ENCODE measurements at regions not wholly inside any gene's neighbourhood (a gene's known extent, or its start where the extent isn't known, plus 50 kb on each side); places are given as distances from the start of the nearest gene placed in this dataset.

DNA sequence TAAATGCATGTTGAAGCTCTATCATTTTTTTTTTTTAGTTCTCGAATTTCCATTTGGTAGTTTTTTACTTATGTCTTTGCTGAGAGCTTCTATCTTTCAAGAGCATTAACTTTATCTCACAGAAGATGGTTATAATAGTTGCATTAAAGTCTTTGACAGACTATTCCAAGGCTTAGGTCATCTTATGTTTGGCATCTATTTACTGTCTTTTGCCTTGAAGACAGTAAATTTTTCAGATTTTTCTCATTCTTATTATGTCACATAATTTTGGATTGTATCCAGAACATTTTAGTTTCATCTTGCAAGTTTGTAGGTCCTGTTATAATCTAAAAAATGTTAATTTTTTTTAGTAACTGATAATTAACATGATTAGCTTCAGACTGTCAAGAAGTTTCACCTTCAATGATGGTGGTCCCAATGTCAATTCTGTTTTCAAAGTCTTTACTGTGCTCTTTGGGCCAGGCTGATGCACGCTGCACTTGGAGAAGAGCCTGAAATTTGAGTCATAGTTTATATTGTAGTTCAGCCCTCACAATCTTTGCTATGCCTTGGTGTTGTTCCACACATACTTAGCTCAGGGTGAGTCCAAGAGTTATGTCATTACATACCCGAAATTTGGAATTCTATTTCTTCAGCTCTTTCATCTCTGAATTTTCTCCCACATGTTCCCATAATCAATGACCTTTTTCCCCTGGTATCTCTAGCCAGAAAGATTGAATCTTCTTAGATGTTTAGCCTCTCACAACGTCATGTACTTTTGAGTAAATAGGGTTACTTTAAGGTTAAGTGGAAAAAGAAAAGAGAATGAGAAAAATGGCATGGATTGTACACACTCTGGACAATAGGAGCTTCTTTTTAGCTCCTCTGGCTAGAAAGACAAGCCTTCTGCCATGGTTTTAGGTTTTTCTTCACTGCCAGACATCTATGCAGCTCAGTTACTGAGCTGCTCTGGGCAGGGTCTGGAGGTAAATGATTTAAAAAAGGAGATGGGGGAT, 110.3 kb upstream of the BTBD3 start:
- H3K4me3 ChIP-seq (ENCODE audit: low read depth, low read length), result no peak overlapping the region
- TF ChIP-seq CTCF (IDR thresholded peaks at IDR 0.05; ENCODE audit: insufficient read depth, low read depth, low read length, missing control alignments), result no peak
- DNase-seq (ENCODE audit: low read depth), result no peak

GRCh38 chr20:11808841-11809240, 108.9 kb upstream of the BTBD3 start:
- no peak for DNase-seq (ENCODE audit: low read depth)
- TF ChIP-seq CTCF (IDR thresholded peaks at IDR 0.05; ENCODE audit: insufficient read depth, low read depth, low read length, missing control alignments), result no peak
- no peak overlapping the region for H3K4me3 ChIP-seq (ENCODE audit: low read depth, low read length)

- DNase-seq (ENCODE audit: low read depth), result no peak
- no peak overlapping the region for H3K4me3 ChIP-seq (ENCODE audit: low read depth, low read length)
- no peak for TF ChIP-seq CTCF (IDR thresholded peaks at IDR 0.05; ENCODE audit: insufficient read depth, low read depth, low read length, missing control alignments)
These were observed 107.2 kb upstream of the BTBD3 start for GRCh38 chr20:11810311-11811083.

DNA sequence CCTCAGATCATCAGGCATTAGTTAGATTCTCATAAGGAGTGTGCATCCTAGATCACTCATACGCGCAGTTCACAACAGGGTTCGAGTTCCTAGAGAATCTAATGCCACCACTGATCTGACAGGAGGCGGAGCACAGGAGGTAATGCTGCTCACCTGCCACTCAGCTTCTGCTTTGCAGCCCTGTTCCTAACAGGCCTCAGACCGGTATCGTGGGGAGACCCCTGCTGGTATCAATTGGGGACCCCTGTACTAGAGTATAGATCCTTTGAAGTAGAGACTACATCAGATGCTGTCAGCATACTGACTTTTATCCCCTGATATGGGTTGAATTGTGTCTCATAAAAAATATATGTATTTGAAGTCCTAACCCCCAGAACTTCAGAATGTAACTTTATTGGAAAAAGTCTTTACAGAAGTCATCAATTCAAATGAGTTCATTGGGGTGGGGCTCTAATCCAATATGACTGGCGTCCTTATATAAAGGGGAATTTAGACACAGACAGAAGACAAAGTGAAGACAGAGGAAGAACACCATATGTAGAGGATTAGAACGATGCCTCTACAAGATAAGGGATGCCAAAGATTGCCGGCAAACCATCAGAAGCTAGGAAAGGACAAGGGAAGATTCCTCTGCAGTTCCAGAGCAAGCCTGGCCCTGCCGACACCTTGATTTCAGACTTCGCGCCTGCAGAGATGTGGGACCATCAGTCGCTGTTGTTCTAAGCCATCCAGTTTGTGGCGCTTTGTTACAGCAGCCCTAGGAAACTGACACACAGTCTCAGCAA, 104.4 kb upstream of the BTBD3 start:
- TF ChIP-seq CTCF (IDR thresholded peaks at IDR 0.05; ENCODE audit: insufficient read depth, low read depth, low read length, missing control alignments), result no peak
- no peak for DNase-seq (ENCODE audit: low read depth)
- H3K4me3 ChIP-seq (ENCODE audit: low read depth, low read length), result no peak overlapping the region

DNA sequence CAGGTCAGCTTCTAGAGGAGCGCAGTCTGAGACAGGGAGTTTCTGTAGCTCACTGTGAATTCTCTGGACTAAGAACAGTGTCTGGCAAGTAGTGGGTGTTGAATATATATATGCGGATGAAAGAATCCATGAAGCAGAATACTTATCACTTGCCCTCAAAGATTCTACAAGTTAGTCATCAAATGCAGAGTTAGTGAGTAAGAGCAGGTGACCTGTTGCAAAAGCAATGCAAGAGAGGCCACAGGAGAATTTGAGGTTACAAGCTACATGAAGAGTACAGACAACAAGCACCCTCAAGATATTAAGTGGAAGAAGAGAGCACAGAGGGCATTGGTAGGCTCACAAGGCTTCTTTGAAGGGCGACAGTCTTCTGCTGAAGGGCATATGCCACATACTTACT, 103.4 kb upstream of the BTBD3 start:
- no peak for TF ChIP-seq CTCF (IDR thresholded peaks at IDR 0.05; ENCODE audit: insufficient read depth, low read depth, low read length, missing control alignments)
- no peak overlapping the region for H3K4me3 ChIP-seq (ENCODE audit: low read depth, low read length)
- no peak for DNase-seq (ENCODE audit: low read depth)

DNA sequence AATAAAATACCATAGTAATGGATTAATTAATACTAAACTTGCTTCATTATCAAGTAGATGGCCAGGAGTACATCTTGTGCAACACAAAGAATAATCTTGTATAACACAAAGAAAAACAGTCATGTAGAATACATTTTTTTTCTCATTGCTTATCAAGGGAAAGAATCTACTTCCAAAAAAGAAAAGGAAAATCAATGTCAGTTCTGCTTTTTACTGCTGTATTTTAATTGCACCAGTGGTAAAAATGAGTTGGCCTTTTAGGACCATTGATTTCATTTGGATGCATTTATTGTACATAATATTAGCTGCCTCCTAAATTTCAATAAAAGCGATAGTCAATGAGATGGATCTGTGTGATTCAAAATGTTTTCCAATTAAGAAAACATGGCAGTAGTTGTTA, 96.9 kb upstream of the BTBD3 start:
- H3K4me3 ChIP-seq (ENCODE audit: low read depth, low read length), result no peak overlapping the region
- TF ChIP-seq CTCF (IDR thresholded peaks at IDR 0.05; ENCODE audit: insufficient read depth, low read depth, low read length, missing control alignments), result no peak
- no peak for DNase-seq (ENCODE audit: low read depth)
